ENCODE measurements at regions not wholly inside any gene's neighbourhood (a gene's known extent, or its start where the extent isn't known, plus 50 kb on each side); places are given as distances from the start of the nearest gene placed in this dataset.
"Not testable (repeated sequence)": the region's sequence is repeated elsewhere in the genome, so short reads cannot be mapped to it uniquely, and the experiment has no call there.

DNA sequence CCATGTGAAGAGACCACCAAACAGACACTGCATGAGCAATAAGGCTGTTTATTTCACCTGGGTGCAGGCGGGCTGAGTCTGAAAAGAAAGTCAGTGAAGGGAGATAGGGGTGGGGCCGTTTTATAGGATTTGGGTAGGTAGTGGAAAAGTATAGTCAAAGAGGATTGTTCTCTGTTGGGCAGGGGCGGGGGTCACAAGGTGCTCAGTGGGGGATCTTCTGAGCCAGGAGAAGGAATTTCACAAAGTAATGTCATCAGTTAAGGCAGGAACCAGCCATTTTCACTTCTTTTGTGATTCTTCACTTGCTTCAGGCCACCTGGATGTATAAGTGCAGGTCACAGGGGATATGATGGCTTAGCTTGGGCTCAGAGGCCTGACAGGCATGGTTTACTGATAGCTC, 444.6 kb upstream of the ZNG1F start:
- not testable (repeated sequence) for H3K27me3 ChIP-seq (ENCODE audit: insufficient read depth, low read depth, severe bottlenecking); H3K4me3 ChIP-seq (ENCODE audit: low read depth, low read length); H3K9me3 ChIP-seq (ENCODE audit: severe bottlenecking); H3K27ac ChIP-seq; H3K36me3 ChIP-seq; DNase-seq

DNA sequence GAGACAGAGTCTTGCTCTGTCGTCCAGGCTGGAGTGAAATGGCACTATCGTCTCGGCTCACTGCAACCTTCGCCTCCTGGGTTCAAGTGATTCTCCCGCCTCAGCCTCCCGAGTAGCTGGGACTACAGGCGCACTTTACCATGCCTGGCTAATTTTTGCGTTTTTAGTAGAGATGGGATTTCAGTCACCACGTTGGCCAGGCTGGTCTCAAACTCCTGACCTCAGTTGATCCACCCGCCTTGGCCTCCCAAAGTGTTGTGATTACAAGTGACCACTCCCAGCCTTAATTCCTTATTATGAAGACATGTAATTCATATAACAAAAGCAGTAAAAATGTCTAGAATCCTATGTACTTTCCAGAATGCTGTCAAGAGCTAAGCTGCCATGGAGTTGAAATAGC, 434.5 kb upstream of the ZNG1F start:
- not testable (repeated sequence) for H3K27me3 ChIP-seq (ENCODE audit: insufficient read depth, low read depth, severe bottlenecking); H3K9me3 ChIP-seq (ENCODE audit: severe bottlenecking); H3K27ac ChIP-seq; H3K36me3 ChIP-seq; H3K4me3 ChIP-seq (ENCODE audit: low read depth, low read length); DNase-seq

DNA sequence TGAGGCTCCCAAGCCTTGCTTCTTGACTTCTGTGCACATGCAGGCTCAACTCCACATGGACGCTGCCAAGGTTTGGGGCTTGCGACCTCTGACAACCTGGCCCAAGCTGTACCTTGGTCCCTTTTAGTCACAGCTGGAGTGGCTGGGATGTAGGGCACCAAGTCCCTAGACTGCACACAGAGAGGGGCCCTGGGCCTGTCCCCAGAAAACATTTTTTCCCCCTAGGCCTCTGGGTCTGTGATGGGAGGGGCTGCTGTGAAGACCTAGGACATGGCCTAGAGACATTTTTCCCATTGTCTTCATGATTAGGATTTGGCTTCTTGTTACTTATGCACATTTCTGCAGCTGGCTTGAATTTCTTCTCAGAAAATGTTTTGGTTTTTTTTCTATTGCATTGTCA, 430.1 kb upstream of the ZNG1F start:
- DNase-seq; H3K36me3 ChIP-seq; H3K27ac ChIP-seq; H3K4me3 ChIP-seq (ENCODE audit: low read depth, low read length); H3K27me3 ChIP-seq (ENCODE audit: insufficient read depth, low read depth, severe bottlenecking); H3K9me3 ChIP-seq (ENCODE audit: severe bottlenecking): not testable (repeated sequence)

DNA sequence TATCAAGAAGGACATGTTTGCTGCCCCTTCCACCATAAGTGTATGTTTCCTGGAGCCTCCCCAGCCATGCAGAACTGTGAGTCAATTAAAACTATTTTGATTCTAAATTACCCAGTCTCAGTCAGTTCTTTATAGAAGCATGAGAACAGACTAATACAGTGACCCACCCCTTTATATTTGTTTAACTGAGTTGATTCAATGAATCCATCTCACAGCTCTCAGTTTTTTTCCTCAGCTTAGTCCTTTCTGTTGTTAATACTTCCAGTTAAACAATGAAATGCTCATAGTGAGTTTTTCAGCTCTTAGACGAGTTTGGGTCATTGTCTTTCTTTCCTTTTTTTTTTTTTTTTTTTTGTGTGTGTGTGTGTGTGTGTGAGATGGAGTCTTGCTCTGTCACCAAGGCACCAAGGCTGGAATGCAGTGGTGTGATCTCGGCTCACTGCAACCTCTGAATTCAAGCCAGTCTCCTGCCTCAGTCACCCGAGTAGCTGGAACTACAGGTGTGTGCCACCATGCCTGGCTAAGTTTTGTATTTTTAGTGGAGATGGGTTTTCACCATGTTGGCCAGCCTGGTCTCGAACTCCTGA, 417.9 kb upstream of the ZNG1F start:
- H3K9me3 ChIP-seq (ENCODE audit: severe bottlenecking); H3K27me3 ChIP-seq (ENCODE audit: insufficient read depth, low read depth, severe bottlenecking); H3K4me3 ChIP-seq (ENCODE audit: low read depth, low read length); H3K36me3 ChIP-seq; DNase-seq; H3K27ac ChIP-seq: not testable (repeated sequence)

DNA sequence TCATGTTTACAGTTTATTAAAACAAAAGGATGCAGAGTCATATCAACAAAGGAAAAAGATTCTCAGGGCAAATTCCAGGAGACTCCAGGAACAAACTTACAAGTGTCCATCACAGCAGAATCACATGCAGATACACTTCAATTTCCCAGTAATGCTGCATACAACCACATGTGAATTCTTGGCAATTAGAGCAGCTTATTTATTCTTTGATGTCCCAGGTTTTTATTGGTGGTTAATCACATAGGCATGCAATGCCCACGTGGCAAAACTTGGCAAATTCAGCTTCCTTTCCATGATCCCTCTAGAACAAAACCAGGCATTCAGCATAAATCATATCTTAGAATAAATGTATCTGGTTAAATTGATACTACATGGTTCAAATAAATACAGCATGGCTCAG, 376.5 kb upstream of the ZNG1F start:
- DNase-seq; H3K4me3 ChIP-seq (ENCODE audit: low read depth, low read length); H3K27me3 ChIP-seq (ENCODE audit: insufficient read depth, low read depth, severe bottlenecking); H3K36me3 ChIP-seq; H3K27ac ChIP-seq; H3K9me3 ChIP-seq (ENCODE audit: severe bottlenecking): not testable (repeated sequence)
